Activated T-cell treated with anti-CD3 and anti-CD28 coated beads, Interleukin-2, amount 50 U/mL, for 72 hours (primary cell): ENCODE measurements at regions not wholly inside any gene's neighbourhood (a gene's known extent, or its start where the extent isn't known, plus 50 kb on each side); places are given as distances from the start of the nearest gene placed in this dataset.

Source experiments
- ATAC-seq, 2 donors: fragments of 150-1000 bp; cut with Tn5 transposase; replicated peaks in 1 of 2; 2 replicates each; pipeline ENCODE4 v1.10.0; 2021; ENCODE audit warnings: moderate library complexity in 2 of 2, mild to moderate bottlenecking in 1 of 2
- DNase-seq, 2 donors: peaks; one replicate each; pipeline ENCODE4 v3.0.0; 2021 to 2022; ENCODE audit warnings: mixed read lengths in 1 of 2
- H3K27ac Mint-ChIP-seq: one replicate; pipeline ENCODE4 v1.8.0; 2022; ENCODE audit warnings: mild to moderate bottlenecking, moderate library complexity, mixed read lengths
- H3K27me3 Mint-ChIP-seq: one replicate; pipeline ENCODE4 v1.8.0; 2022; ENCODE audit warnings: low read depth, mixed read lengths
- H3K36me3 Mint-ChIP-seq, 2 donors: one replicate each; pipeline ENCODE4 v1.8.0; 2022; ENCODE audit warnings: mixed read lengths in 2 of 2, mild to moderate bottlenecking in 1 of 2; ENCODE audit not compliant: insufficient read depth in 2 of 2
- H3K4me1 Mint-ChIP-seq: one replicate; pipeline ENCODE4 v1.8.0; 2022; ENCODE audit warnings: low read depth, mixed read lengths
- H3K4me3 Mint-ChIP-seq, 2 donors: one replicate each; pipeline ENCODE4 v1.8.0; 2022; ENCODE audit warnings: mild to moderate bottlenecking in 2 of 2, mixed read lengths in 2 of 2, moderate library complexity in 2 of 2
- H3K9me3 Mint-ChIP-seq, 2 donors: one replicate each; pipeline ENCODE4 v1.8.0; 2022; ENCODE audit warnings: mixed read lengths in 2 of 2

- Mint-ChIP-seq H3K27ac (no peak overlapping the region), H3K4me1 (no peaks in the 10 kb centered on the region), H3K27me3 (no peaks in the 10 kb centered on the region), H3K36me3 (no peaks in the 10 kb centered on the region), H3K9me3 (peaks cover 4 to 11% of the 10 kb centered on the region in 2 donors), H3K4me3 (no peak overlapping the region)
- no peak for DNase-seq
- ATAC-seq, result no peak
Measured at GRCh38 chr16:51565184-51565583, 414.1 kb upstream of the SALL1 start.

GRCh38 chr16:51562891-51563290 lies 411.8 kb upstream of the SALL1 start:
- H3K9me3 Mint-ChIP-seq, result peaks cover 2 to 12% of the 10 kb centered on the region in 2 donors
- no peaks in the 10 kb centered on the region for H3K27me3 Mint-ChIP-seq
- no peak for ATAC-seq
- H3K4me3 Mint-ChIP-seq, result no peak overlapping the region
- no peaks in the 10 kb centered on the region for H3K36me3 Mint-ChIP-seq
- no peaks in the 10 kb centered on the region for H3K4me1 Mint-ChIP-seq
- no peak overlapping the region for H3K27ac Mint-ChIP-seq
- DNase-seq, result no peak

GRCh38 chr16:51559901-51560300 lies 408.8 kb upstream of the SALL1 start:
- Mint-ChIP-seq H3K4me3 (no peak overlapping the region), H3K36me3 (no peaks in the 10 kb centered on the region), H3K4me1 (no peaks in the 10 kb centered on the region), H3K9me3 (peaks cover 2 to 12% of the 10 kb centered on the region in 2 donors), H3K27ac (no peak overlapping the region), H3K27me3 (no peaks in the 10 kb centered on the region)
- ATAC-seq, result no peak
- DNase-seq, result no peak

GRCh38 chr16:51557670-51558069 lies 406.6 kb upstream of the SALL1 start:
- Mint-ChIP-seq H3K27ac (no peak overlapping the region), H3K36me3 (no peaks in the 10 kb centered on the region), H3K4me1 (no peaks in the 10 kb centered on the region), H3K27me3 (no peaks in the 10 kb centered on the region), H3K4me3 (no peak overlapping the region), H3K9me3 (peaks cover 0 to 14% of the 10 kb centered on the region in 2 donors)
- ATAC-seq, result no peak
- no peak for DNase-seq

GRCh38 chr16:51556694-51557340 lies 405.7 kb upstream of the SALL1 start:
- Mint-ChIP-seq H3K27me3 (no peaks in the 10 kb centered on the region), H3K27ac (no peak overlapping the region), H3K4me3 (no peak overlapping the region), H3K4me1 (no peaks in the 10 kb centered on the region), H3K9me3 (peaks cover 0 to 14% of the 10 kb centered on the region in 2 donors), H3K36me3 (no peaks in the 10 kb centered on the region)
- DNase-seq (no peak), ATAC-seq (no peak)

GRCh38 chr16:51553910-51554309 lies 402.8 kb upstream of the SALL1 start:
- H3K4me1 Mint-ChIP-seq, result no peaks in the 10 kb centered on the region
- H3K36me3 Mint-ChIP-seq, result no peaks in the 10 kb centered on the region
- no peak for DNase-seq
- no peak for ATAC-seq
- H3K4me3 Mint-ChIP-seq, result no peak overlapping the region
- no peak overlapping the region for H3K27ac Mint-ChIP-seq
- H3K27me3 Mint-ChIP-seq, result no peaks in the 10 kb centered on the region
- H3K9me3 Mint-ChIP-seq, result peaks cover 2 to 10% of the 10 kb centered on the region in 2 donors

GRCh38 chr16:51553314-51553713 lies 402.2 kb upstream of the SALL1 start:
- no peaks in the 10 kb centered on the region for H3K27me3 Mint-ChIP-seq
- H3K27ac Mint-ChIP-seq, result no peak overlapping the region
- no peaks in the 10 kb centered on the region for H3K4me1 Mint-ChIP-seq
- DNase-seq (no peak), ATAC-seq (no peak)
- no peaks in the 10 kb centered on the region for H3K36me3 Mint-ChIP-seq
- no peak overlapping the region for H3K4me3 Mint-ChIP-seq
- peaks cover 5 to 10% of the 10 kb centered on the region in 2 donors for H3K9me3 Mint-ChIP-seq

- Mint-ChIP-seq H3K27me3 (no peaks in the 10 kb centered on the region), H3K4me1 (no peaks in the 10 kb centered on the region), H3K4me3 (no peak overlapping the region), H3K9me3 (peaks cover 5 to 6% of the 10 kb centered on the region in 2 donors), H3K36me3 (no peaks in the 10 kb centered on the region), H3K27ac (no peak overlapping the region)
- DNase-seq (no peak), ATAC-seq (no peak)
Measured at GRCh38 chr16:51550800-51551347, 399.8 kb upstream of the SALL1 start.

- Mint-ChIP-seq H3K4me3 (no peak overlapping the region), H3K4me1 (no peaks in the 10 kb centered on the region), H3K36me3 (no peaks in the 10 kb centered on the region), H3K9me3 (peaks cover 5 to 6% of the 10 kb centered on the region in 2 donors), H3K27ac (no peak overlapping the region), H3K27me3 (no peaks in the 10 kb centered on the region)
- ATAC-seq, result no peak
- no peak for DNase-seq
Measured at GRCh38 chr16:51549836-51550235, 398.8 kb upstream of the SALL1 start.

GRCh38 chr16:51545951-51546350 lies 394.9 kb upstream of the SALL1 start:
- DNase-seq (no peak), ATAC-seq (no peak)
- Mint-ChIP-seq H3K27me3 (no peaks in the 10 kb centered on the region), H3K4me1 (no peaks in the 10 kb centered on the region), H3K4me3 (no peak overlapping the region), H3K9me3 (peaks cover 2 to 9% of the 10 kb centered on the region in 2 donors), H3K36me3 (no peaks in the 10 kb centered on the region), H3K27ac (no peak overlapping the region)

- no peaks in the 10 kb centered on the region for H3K36me3 Mint-ChIP-seq
- DNase-seq (no peak), ATAC-seq (no peak)
- H3K27me3 Mint-ChIP-seq, result no peaks in the 10 kb centered on the region
- peaks cover 2 to 9% of the 10 kb centered on the region in 2 donors for H3K9me3 Mint-ChIP-seq
- no peak overlapping the region for H3K4me3 Mint-ChIP-seq
- H3K27ac Mint-ChIP-seq, result no peak overlapping the region
- H3K4me1 Mint-ChIP-seq, result no peaks in the 10 kb centered on the region
Measured at GRCh38 chr16:51544851-51545467, 393.9 kb upstream of the SALL1 start.

- H3K9me3 Mint-ChIP-seq, result peaks cover 2 to 6% of the 10 kb centered on the region in 2 donors
- no peaks in the 10 kb centered on the region for H3K36me3 Mint-ChIP-seq
- H3K27ac Mint-ChIP-seq, result no peak overlapping the region
- no peaks in the 10 kb centered on the region for H3K27me3 Mint-ChIP-seq
- ATAC-seq, result no peak
- H3K4me3 Mint-ChIP-seq, result no peak overlapping the region
- DNase-seq, result no peak
- no peaks in the 10 kb centered on the region for H3K4me1 Mint-ChIP-seq
Measured at GRCh38 chr16:51543971-51544370, 392.9 kb upstream of the SALL1 start.

GRCh38 chr16:51542981-51543815 lies 392.1 kb upstream of the SALL1 start:
- no peaks in the 10 kb centered on the region for H3K27me3 Mint-ChIP-seq

More at GRCh38 chr16:51542981-51543815, 392.1 kb upstream of the SALL1 start:
- no peak overlapping the region for H3K27ac Mint-ChIP-seq
- ATAC-seq (no peak), DNase-seq (no peak)
- peaks cover 2 to 3% of the 10 kb centered on the region in 2 donors for H3K9me3 Mint-ChIP-seq
- H3K4me3 Mint-ChIP-seq, result no peak overlapping the region
- no peaks in the 10 kb centered on the region for H3K4me1 Mint-ChIP-seq
- no peaks in the 10 kb centered on the region for H3K36me3 Mint-ChIP-seq
